H1 (cell line): ENCODE measurements at regions not wholly inside any gene's neighbourhood (a gene's known extent, or its start where the extent isn't known, plus 50 kb on each side); places are given as distances from the start of the nearest gene placed in this dataset.

Experiments used
- CTCF ChIA-PET: fragments of 300-600 bp; sonication (Branson Sonifier 250); formaldehyde crosslinking; loops from one replicate; lab custom pipeline; 2021; ENCODE audit not compliant: partially characterized antibody; lab: Charles Lee
- POLR2A ChIA-PET: fragments of 300-600 bp; sonication (Branson Sonifier 250); formaldehyde crosslinking; loops from one replicate; lab custom pipeline; 2021; ENCODE audit warnings: inconsistent platforms; ENCODE audit not compliant: partially characterized antibody; lab: Charles Lee
- DNase-seq, 2 experiments: peaks; one replicate each; pipeline versions ENCODE4 v3.0.0 to v3.0.0-alpha.2; 2010 to 2022; ENCODE audit warnings: low spot score in 2 of 2, low read depth in 1 of 2, mixed read lengths in 1 of 2
- FAIRE-seq: peaks from 2 replicates; lab custom pipeline; 2011; peaks lifted over from hg19 to GRCh38; lab: Jason Lieb, UNC
- H2AFZ ChIP-seq: 2 replicates; pipeline ENCODE4 v1.8.1; 2012; ENCODE audit warnings: low read length, inconsistent platforms
- H2AK5ac ChIP-seq: 2 replicates; pipeline ENCODE4 v1.6.1; 2013; ENCODE audit warnings: low read depth, low read length
- H2BK120ac ChIP-seq: replicated peaks from 2 replicates; pipeline ENCODE3; 2013; ENCODE audit warnings: low read depth, low read length, inconsistent platforms
- H2BK12ac ChIP-seq: 2 replicates; pipeline ENCODE4 v1.6.1; 2013; ENCODE audit warnings: low read depth, low read length
- H2BK15ac ChIP-seq: 2 replicates; pipeline ENCODE4 v1.6.1; 2013; ENCODE audit warnings: low read length
- H2BK20ac ChIP-seq: 2 replicates; pipeline ENCODE4 v1.6.1; 2013; ENCODE audit warnings: low read length
- H2BK5ac ChIP-seq: 2 replicates; pipeline ENCODE4 v1.6.1; 2013; ENCODE audit warnings: low read depth, low read length
- H3K14ac ChIP-seq: 2 replicates; pipeline ENCODE4 v1.6.1; 2013; ENCODE audit warnings: inconsistent platforms; ENCODE audit not compliant: insufficient read length
- H3K18ac ChIP-seq: 2 replicates; pipeline ENCODE4 v1.6.1; 2013; ENCODE audit warnings: low read length; ENCODE audit errors: extremely low read depth
- H3K23ac ChIP-seq: 2 replicates; pipeline ENCODE4 v1.6.1; 2013; ENCODE audit warnings: inconsistent platforms; ENCODE audit not compliant: insufficient read length
- H3K23me2 ChIP-seq: 2 replicates; pipeline ENCODE4 v1.6.1; 2013; ENCODE audit warnings: low read depth, low read length
- H3K27ac ChIP-seq: 2 replicates; pipeline ENCODE4 v1.6.1; 2011; ENCODE audit warnings: low read depth, low read length, inconsistent platforms
- H3K27me3 ChIP-seq, 4 experiments: replicated peaks in 1 of 4; 1 replicate in 1 of 4; 2 replicates in 3 of 4; pipeline versions ENCODE4 v1.6.1 to v1.8.1; 2011 to 2013; ENCODE audit warnings: low read length in 3 of 4, mild to moderate bottlenecking in 3 of 4, inconsistent platforms in 2 of 4, mixed read lengths in 2 of 4, moderate library complexity in 1 of 4; ENCODE audit not compliant: control insufficient read depth in 3 of 4, insufficient read depth in 3 of 4; ENCODE audit errors: extremely low read depth in 1 of 4
- H3K36me3 ChIP-seq, 4 experiments: 2 replicates each; pipeline versions ENCODE4 v1.6.1 to v1.8.1; 2011 to 2013; ENCODE audit warnings: mild to moderate bottlenecking in 4 of 4, low read length in 3 of 4, moderate library complexity in 2 of 4, control low read depth in 1 of 4, inconsistent platforms in 1 of 4; ENCODE audit not compliant: insufficient read depth in 4 of 4, control insufficient read depth in 2 of 4
- H3K4ac ChIP-seq: replicated peaks from 2 replicates; pipeline ENCODE3; 2013; ENCODE audit warnings: low read length, low read depth, mixed read lengths, inconsistent platforms; ENCODE audit not compliant: insufficient read length
- H3K4me1 ChIP-seq, 4 experiments: replicated peaks in 1 of 4; 1 replicate in 1 of 4; 2 replicates in 3 of 4; pipeline versions ENCODE4 v1.6.1 to v1.8.1; 2011 to 2013; ENCODE audit warnings: low read length in 3 of 4, inconsistent platforms in 2 of 4, mixed read lengths in 1 of 4; ENCODE audit not compliant: insufficient read depth in 4 of 4, control insufficient read depth in 3 of 4
- H3K4me2 ChIP-seq, 2 experiments: 2 replicates each; pipeline versions ENCODE4 v1.6.1 to v1.8.1; 2011 to 2013; ENCODE audit warnings: low read depth in 2 of 2, low read length in 2 of 2, control low read depth in 1 of 2, inconsistent platforms in 1 of 2, mild to moderate bottlenecking in 1 of 2; ENCODE audit not compliant: insufficient read depth in 1 of 2
- H3K4me3 ChIP-seq, 4 experiments: fragments of 200-600, 300-600 bp in 1 of 4; sonication (generic), shearing (Covaris generic), sonication (Bioruptor Twin) in 1 of 4; 2 replicates each; pipeline versions ENCODE4 v1.5.1 to v1.8.1; 2011 to 2016; ENCODE audit warnings: low read length in 4 of 4, low read depth in 3 of 4, control low read depth in 2 of 4, inconsistent platforms in 2 of 4, mild to moderate bottlenecking in 2 of 4, mixed read lengths in 1 of 4, moderate library complexity in 1 of 4; ENCODE audit not compliant: insufficient read depth in 2 of 4; ENCODE audit errors: extremely low read depth in 1 of 4
- H3K56ac ChIP-seq: replicated peaks from 2 replicates; pipeline ENCODE3; 2013; ENCODE audit warnings: low read depth, mild to moderate bottlenecking, mixed read lengths, low read length, inconsistent platforms; ENCODE audit not compliant: insufficient read length
- H3K79me1 ChIP-seq: 2 replicates; pipeline ENCODE4 v1.6.1; 2013; ENCODE audit warnings: low read depth, low read length, control low read depth
- H3K79me2 ChIP-seq, 2 experiments: 2 replicates each; pipeline versions ENCODE4 v1.6.1 to v1.8.1; 2012 to 2013; ENCODE audit warnings: low read length in 2 of 2, mild to moderate bottlenecking in 2 of 2, inconsistent platforms in 1 of 2; ENCODE audit not compliant: insufficient read depth in 2 of 2, control insufficient read depth in 1 of 2
- H3K9ac ChIP-seq, 4 experiments: replicated peaks in 1 of 4; 1 replicate in 1 of 4; 2 replicates in 3 of 4; pipeline versions ENCODE4 v1.6.1 to v1.8.1; 2011 to 2013; ENCODE audit warnings: low read depth in 3 of 4, low read length in 3 of 4, control low read depth in 2 of 4, mild to moderate bottlenecking in 2 of 4, moderate library complexity in 2 of 4, inconsistent platforms in 1 of 4; ENCODE audit errors: extremely low read depth in 1 of 4
- H3K9me3 ChIP-seq, 2 experiments: 2 replicates each; pipeline versions ENCODE4 v1.6.1 to v1.8.1; 2012 to 2013; ENCODE audit warnings: mild to moderate bottlenecking in 2 of 2, moderate library complexity in 2 of 2, control low read depth in 1 of 2, inconsistent platforms in 1 of 2, low read depth in 1 of 2, low read length in 1 of 2, mixed read lengths in 1 of 2; ENCODE audit not compliant: insufficient read depth in 2 of 2
- H4K20me1 ChIP-seq, 2 experiments: replicated peaks in 1 of 2; 2 replicates each; pipeline versions ENCODE3 to v1.8.1; 2011 to 2013; ENCODE audit warnings: inconsistent platforms in 2 of 2, low read length in 2 of 2, mild to moderate bottlenecking in 1 of 2; ENCODE audit not compliant: insufficient read depth in 2 of 2, control insufficient read depth in 1 of 2
- H4K5ac ChIP-seq: 2 replicates; pipeline ENCODE4 v1.6.1; 2013; ENCODE audit warnings: low read length, low read depth, mixed read lengths, inconsistent platforms; ENCODE audit not compliant: insufficient read length
- H4K8ac ChIP-seq: 2 replicates; pipeline ENCODE4 v1.8.0; 2013; ENCODE audit warnings: mild to moderate bottlenecking, moderate library complexity, low read length, inconsistent platforms; ENCODE audit not compliant: insufficient read depth; ENCODE audit errors: extremely low read depth
- H4K91ac ChIP-seq: replicated peaks from 2 replicates; pipeline ENCODE3; 2013; ENCODE audit warnings: low read length, mixed read lengths, inconsistent platforms; ENCODE audit not compliant: insufficient read length
- CHD1 ChIP-seq: IDR thresholded peaks from 2 replicates; pipeline ENCODE4 v1.6.1; 2012; ENCODE audit warnings: low read depth, low read length, improper control_type of control experiment
- EP300 ChIP-seq, 2 experiments: IDR thresholded peaks; 1 replicate in 1 of 2; 2 replicates in 1 of 2; pipeline ENCODE4 v1.6.1; 2011 to 2012; ENCODE audit warnings: low read depth in 2 of 2, low read length in 2 of 2, mild to moderate bottlenecking in 2 of 2, borderline replicate concordance in 1 of 2, inconsistent platforms in 1 of 2, moderate library complexity in 1 of 2
- FOSL1 ChIP-seq: IDR thresholded peaks from 2 replicates; pipeline ENCODE4 v1.6.1; 2011; ENCODE audit warnings: mild to moderate bottlenecking, low read depth, low read length, moderate library complexity; ENCODE audit not compliant: insufficient read depth
- KDM5A ChIP-seq: fragments of 200-600 bp; IDR thresholded peaks from 2 replicates; pipeline ENCODE4 v1.7.1; 2012; ENCODE audit warnings: mild to moderate bottlenecking, low read length, inconsistent platforms, mixed read lengths
- MAFK ChIP-seq: IDR thresholded peaks from 2 replicates; pipeline ENCODE4 v1.6.1; 2012; ENCODE audit warnings: low read depth, mild to moderate bottlenecking, improper control_type of control experiment, low read length
- POLR2AphosphoS5 ChIP-seq: IDR thresholded peaks from 2 replicates; pipeline ENCODE4 v1.6.1; 2011; ENCODE audit warnings: low read depth, low read length
- POU5F1 ChIP-seq: IDR thresholded peaks from 2 replicates; pipeline ENCODE4 v1.6.1; 2011; ENCODE audit warnings: low read depth, mild to moderate bottlenecking, low read length, moderate library complexity
- SAP30 ChIP-seq: fragments of 300-600 bp; sonication (generic); IDR thresholded peaks from 2 replicates; pipeline ENCODE4 v1.7.1; 2012; ENCODE audit warnings: low read length, moderate library complexity, mild to moderate bottlenecking, inconsistent platforms; ENCODE audit not compliant: insufficient read depth, insufficient replicate concordance
- WGBS, 2 experiments: shearing (Covaris generic) in 1 of 2; methylation state at CpG; one replicate each; pipeline versions ENCODE4 v1.1.6 to v1.1.7; 2013 to 2015; ENCODE audit warnings: low lambda C conversion rate in 2 of 2, mixed read lengths in 2 of 2, inconsistent platforms in 1 of 2, low coverage in 1 of 2, missing lambda C conversion rate in 1 of 2; ENCODE audit not compliant: insufficient replicate concordance in 2 of 2, insufficient coverage in 1 of 2, insufficient read length in 1 of 2; ENCODE audit errors: extremely low coverage in 1 of 2, missing lambda C conversion rate in 1 of 2; 5-methylcytosine and 5-hydroxymethylcytosine counted together
- TF ChIP-seq, protein P1 (sequence below), 3 experiments: IDR thresholded peaks; 1 replicate in 2 of 3; 2 replicates in 1 of 3; pipeline versions ENCODE4 v1.5.1 to v1.6.1; 2011; ENCODE audit warnings: low read length in 3 of 3, mild to moderate bottlenecking in 3 of 3, inconsistent platforms in 2 of 3, low read depth in 1 of 3, moderate library complexity in 1 of 3; ENCODE audit not compliant: insufficient read depth in 1 of 3; ENCODE audit errors: control extremely low read depth in 1 of 3
- TF ChIP-seq, protein P2 (sequence below): IDR thresholded peaks from 2 replicates; pipeline ENCODE4 v1.6.1; 2011; ENCODE audit warnings: low read length, improper control_type of control experiment

DNA sequence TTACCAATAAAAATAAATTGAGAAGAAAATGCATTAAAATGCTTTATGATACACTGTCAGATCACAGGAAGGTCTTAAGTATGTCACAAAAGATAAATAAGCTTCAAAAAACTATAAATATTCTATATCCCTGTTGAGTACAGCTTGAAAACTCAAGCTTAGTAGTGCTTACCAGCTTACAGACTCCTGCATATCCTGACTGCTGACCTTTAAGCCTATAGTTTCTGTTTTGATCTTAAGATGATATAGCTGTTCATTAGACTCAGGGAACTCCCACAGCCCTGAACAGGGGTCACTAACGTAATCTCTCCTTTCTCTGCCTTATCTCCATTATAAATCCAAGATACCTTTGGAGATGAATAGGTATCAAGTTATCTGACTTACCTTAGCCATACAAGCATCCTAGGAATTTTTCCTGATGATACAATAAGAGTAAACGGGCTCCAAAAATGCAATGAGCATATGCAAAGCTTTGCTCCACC is 93.7 kb upstream of the RBBP8 start:
- FAIRE-seq = no peak
- Histone ChIP-seq H2BK12ac (no peak overlapping the region), H4K5ac (no peak overlapping the region), H2BK15ac (no peak overlapping the region), H3K9me3 (no peaks in the 10 kb centered on the region), H3K27ac (no peak overlapping the region), H3K79me1 (no peaks in the 10 kb centered on the region), H4K91ac (no peak overlapping the region), H4K8ac (no peak overlapping the region), H3K4me1 (peaks cover 0 to 3% (median 1%) of the 10 kb centered on the region in 4 experiments; a peak in 3 of 7 replicates), H3K23ac (no peak overlapping the region), H2AFZ (no peak overlapping the region), H3K4me3 (no peak overlapping the region), H2BK20ac (no peak overlapping the region), H3K4ac (no peak overlapping the region), H3K36me3 (no peaks in the 10 kb centered on the region), H2BK120ac (no peak overlapping the region), H2BK5ac (no peak overlapping the region), H3K56ac (no peak overlapping the region), H3K4me2 (no peak overlapping the region), H3K27me3 (no peaks in the 10 kb centered on the region), H3K14ac (no peak overlapping the region), H4K20me1 (no peaks in the 10 kb centered on the region), H3K18ac (no peak overlapping the region), H3K9ac (no peak overlapping the region), H3K79me2 (no peaks in the 10 kb centered on the region), H3K23me2 (no peaks in the 10 kb centered on the region), H2AK5ac (no peak overlapping the region)
- ChIA-PET CTCF (interaction anchor here (0.8 to 1.8 kb wide), 3 partner anchors 25 to 192 kb away, joined by 3 to 6 read pairs (median 4); no protein-coding TSS in a partner anchor), POLR2A (interaction anchor here (1.0 to 1.3 kb wide), 2 partner anchors 10 kb away, joined by 3 to 4 read pairs; no protein-coding TSS in a partner anchor)
- WGBS, 2 experiments = 95% methylated on average over 2 of the region's 2 CpGs; no CpG with 5 or more reads in 1 of the 2 experiments
- no peak for DNase-seq
- TF ChIP-seq KDM5A (no peak), POLR2AphosphoS5 (no peak), MAFK (no peak), FOSL1 (no peak), SAP30 (no peak), EP300 (IDR thresholded peaks at IDR 0.05; ENCODE audit: borderline replicate concordance in 1 of 2, low read depth in 2 of 2, low read length in 2 of 2) (no peak), POU5F1 (no peak), CHD1 (no peak)
- TF ChIP-seq, protein P1, sequence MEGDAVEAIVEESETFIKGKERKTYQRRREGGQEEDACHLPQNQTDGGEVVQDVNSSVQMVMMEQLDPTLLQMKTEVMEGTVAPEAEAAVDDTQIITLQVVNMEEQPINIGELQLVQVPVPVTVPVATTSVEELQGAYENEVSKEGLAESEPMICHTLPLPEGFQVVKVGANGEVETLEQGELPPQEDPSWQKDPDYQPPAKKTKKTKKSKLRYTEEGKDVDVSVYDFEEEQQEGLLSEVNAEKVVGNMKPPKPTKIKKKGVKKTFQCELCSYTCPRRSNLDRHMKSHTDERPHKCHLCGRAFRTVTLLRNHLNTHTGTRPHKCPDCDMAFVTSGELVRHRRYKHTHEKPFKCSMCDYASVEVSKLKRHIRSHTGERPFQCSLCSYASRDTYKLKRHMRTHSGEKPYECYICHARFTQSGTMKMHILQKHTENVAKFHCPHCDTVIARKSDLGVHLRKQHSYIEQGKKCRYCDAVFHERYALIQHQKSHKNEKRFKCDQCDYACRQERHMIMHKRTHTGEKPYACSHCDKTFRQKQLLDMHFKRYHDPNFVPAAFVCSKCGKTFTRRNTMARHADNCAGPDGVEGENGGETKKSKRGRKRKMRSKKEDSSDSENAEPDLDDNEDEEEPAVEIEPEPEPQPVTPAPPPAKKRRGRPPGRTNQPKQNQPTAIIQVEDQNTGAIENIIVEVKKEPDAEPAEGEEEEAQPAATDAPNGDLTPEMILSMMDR (IDR thresholded peaks at IDR 0.05; ENCODE audit: control extremely low read depth in 1 of 3, insufficient read depth in 1 of 3, low read depth in 1 of 3, low read length in 3 of 3) = no peak
- TF ChIP-seq, protein P2, sequence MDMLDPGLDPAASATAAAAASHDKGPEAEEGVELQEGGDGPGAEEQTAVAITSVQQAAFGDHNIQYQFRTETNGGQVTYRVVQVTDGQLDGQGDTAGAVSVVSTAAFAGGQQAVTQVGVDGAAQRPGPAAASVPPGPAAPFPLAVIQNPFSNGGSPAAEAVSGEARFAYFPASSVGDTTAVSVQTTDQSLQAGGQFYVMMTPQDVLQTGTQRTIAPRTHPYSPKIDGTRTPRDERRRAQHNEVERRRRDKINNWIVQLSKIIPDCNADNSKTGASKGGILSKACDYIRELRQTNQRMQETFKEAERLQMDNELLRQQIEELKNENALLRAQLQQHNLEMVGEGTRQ = no peak
